ENCODE measurements at regions not wholly inside any gene's neighbourhood (a gene's known extent, or its start where the extent isn't known, plus 50 kb on each side); places are given as distances from the start of the nearest gene placed in this dataset.

DNA sequence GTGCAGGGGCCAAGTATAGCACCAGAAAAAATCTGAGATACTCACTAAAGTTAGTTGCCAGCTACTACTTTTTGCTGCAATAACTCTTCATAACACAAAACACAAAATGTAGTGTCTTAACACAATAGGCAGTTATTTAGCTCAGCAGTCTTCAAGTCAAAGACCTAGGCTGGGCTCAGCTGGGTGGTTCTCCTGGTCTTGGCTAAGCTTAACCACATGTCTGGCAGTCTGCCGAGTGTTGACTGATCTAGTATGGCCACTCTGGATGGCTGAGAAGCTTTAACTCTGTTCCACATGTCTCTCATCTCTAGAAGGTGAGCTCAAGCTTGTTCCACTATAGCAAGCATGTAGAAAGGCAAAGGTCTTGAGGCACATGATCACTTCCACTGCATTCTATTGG lies 451.6 kb downstream of the SOX11 start:
- TF ChIP-seq, protein P1, sequence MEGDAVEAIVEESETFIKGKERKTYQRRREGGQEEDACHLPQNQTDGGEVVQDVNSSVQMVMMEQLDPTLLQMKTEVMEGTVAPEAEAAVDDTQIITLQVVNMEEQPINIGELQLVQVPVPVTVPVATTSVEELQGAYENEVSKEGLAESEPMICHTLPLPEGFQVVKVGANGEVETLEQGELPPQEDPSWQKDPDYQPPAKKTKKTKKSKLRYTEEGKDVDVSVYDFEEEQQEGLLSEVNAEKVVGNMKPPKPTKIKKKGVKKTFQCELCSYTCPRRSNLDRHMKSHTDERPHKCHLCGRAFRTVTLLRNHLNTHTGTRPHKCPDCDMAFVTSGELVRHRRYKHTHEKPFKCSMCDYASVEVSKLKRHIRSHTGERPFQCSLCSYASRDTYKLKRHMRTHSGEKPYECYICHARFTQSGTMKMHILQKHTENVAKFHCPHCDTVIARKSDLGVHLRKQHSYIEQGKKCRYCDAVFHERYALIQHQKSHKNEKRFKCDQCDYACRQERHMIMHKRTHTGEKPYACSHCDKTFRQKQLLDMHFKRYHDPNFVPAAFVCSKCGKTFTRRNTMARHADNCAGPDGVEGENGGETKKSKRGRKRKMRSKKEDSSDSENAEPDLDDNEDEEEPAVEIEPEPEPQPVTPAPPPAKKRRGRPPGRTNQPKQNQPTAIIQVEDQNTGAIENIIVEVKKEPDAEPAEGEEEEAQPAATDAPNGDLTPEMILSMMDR (conservative IDR thresholded peaks at IDR 0.05; ENCODE audit: low read length), result no peak
- TF ChIP-seq EZH2phosphoT487 (IDR thresholded peaks at IDR 0.05; ENCODE audit: borderline replicate concordance), result no peak

Data from Loucy (cell line).